OCI-LY7 (cell line): ENCODE measurements at regions not wholly inside any gene's neighbourhood (a gene's known extent, or its start where the extent isn't known, plus 50 kb on each side); places are given as distances from the start of the nearest gene placed in this dataset.

Experiments
- CTCF ChIP-seq: fragments of 200-600 bp; sonication (generic); conservative IDR thresholded peaks from 2 replicates; pipeline ENCODE4 v1.5.1; 2014; ENCODE audit warnings: mild to moderate bottlenecking, antibody characterized with exemption, low read length, moderate library complexity, mixed read lengths
- EZH2phosphoT487 ChIP-seq: fragments of 200-600 bp; sonication (generic); IDR thresholded peaks from 2 replicates; pipeline ENCODE4 v1.6.1; 2018; ENCODE audit warnings: low read depth, borderline replicate concordance, mild to moderate bottlenecking, mixed run types, antibody characterized with exemption, low read length, moderate library complexity, mixed read lengths

GRCh38 chr1:101301446-101302057 is 64.7 kb downstream of the S1PR1 start:
- no peak for TF ChIP-seq CTCF
- TF ChIP-seq EZH2phosphoT487: no peak
